ENCODE measurements at regions not wholly inside any gene's neighbourhood (a gene's known extent, or its start where the extent isn't known, plus 50 kb on each side); places are given as distances from the start of the nearest gene placed in this dataset.

DNA sequence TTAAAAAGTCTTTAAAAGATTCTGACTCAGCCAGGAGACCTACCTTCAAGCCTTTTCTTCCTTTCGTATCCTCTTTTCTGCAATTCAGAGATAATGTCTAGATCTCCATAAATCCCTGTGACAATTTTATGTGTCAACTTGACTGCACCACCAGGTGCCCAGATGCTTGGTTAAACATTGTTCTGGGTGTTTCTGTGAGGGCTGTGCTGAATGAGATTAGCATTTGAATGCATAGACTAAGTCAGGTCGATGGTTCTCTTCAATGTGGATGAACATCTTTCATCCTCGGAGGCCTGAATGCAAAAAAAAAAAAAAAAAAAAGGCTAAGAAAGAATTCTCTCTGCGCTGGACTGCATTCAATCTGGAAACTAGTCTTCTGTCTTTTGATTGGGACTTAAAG is 1082.7 kb downstream of the NLGN4X start:
- Histone ChIP-seq H3K36me3 (ENCODE audit: control insufficient read depth in 3 of 3, insufficient read depth in 2 of 3, low read depth in 1 of 3, low read length in 3 of 3) (no peaks in the 10 kb centered on the region), H3K27me3 (ENCODE audit: control insufficient read depth in 3 of 3, insufficient read depth in 3 of 3, low read length in 3 of 3) (no peaks in the 10 kb centered on the region), H3K4me3 (ENCODE audit: low read depth in 1 of 3, low read length in 3 of 3) (no peak overlapping the region), H3K9me3 (ENCODE audit: control insufficient read depth in 2 of 2, insufficient read depth in 1 of 2, low read depth in 1 of 2, low read length in 1 of 2) (no peaks in the 10 kb centered on the region), H3K27ac (ENCODE audit: low read depth in 1 of 3, low read length in 2 of 3) (no peak overlapping the region), H3K4me1 (ENCODE audit: control insufficient read depth in 3 of 3, insufficient read depth in 2 of 3, low read depth in 1 of 3, low read length in 2 of 3) (no peaks in the 10 kb centered on the region)
- DNase-seq (no peak), FAIRE-seq (no peak)
- 69 to 77% (median 71%) methylated on average over 4 of the region's 4 CpGs for WGBS, 3 donors

DNA sequence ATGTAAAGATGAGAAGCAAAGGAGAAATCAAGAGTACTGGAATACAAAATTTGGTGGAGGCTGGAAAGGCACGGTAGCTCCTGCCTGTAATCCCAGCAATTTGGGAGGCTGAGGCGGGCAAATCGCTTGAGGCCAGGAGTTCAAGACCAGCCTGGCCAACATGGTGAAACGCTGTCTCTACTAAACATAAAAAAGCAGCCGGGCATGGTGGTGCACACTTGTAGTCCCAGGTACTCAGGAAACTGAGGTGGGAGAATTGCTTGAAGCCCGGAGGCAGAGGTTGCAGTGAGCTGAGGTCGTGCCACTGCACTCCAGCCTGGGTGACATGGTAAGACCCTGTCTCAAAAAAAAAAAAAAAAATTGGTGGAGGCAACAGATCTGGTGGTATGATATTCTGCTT is 1086.0 kb downstream of the NLGN4X start:
- Histone ChIP-seq H3K36me3 (ENCODE audit: control insufficient read depth in 3 of 3, insufficient read depth in 2 of 3, low read depth in 1 of 3, low read length in 3 of 3) (no peaks in the 10 kb centered on the region), H3K9me3 (ENCODE audit: control insufficient read depth in 2 of 2, insufficient read depth in 1 of 2, low read depth in 1 of 2, low read length in 1 of 2) (no peaks in the 10 kb centered on the region), H3K27me3 (ENCODE audit: control insufficient read depth in 3 of 3, insufficient read depth in 3 of 3, low read length in 3 of 3) (no peaks in the 10 kb centered on the region), H3K27ac (ENCODE audit: low read depth in 1 of 3, low read length in 2 of 3) (no peak overlapping the region), H3K4me3 (ENCODE audit: low read depth in 1 of 3, low read length in 3 of 3) (no peak overlapping the region), H3K4me1 (ENCODE audit: control insufficient read depth in 3 of 3, insufficient read depth in 2 of 3, low read depth in 1 of 3, low read length in 2 of 3) (no peaks in the 10 kb centered on the region)
- no peak for FAIRE-seq
- 84 to 95% (median 89%) methylated on average over 7 of the region's 7 CpGs for WGBS, 3 donors
- no peak for DNase-seq

DNA sequence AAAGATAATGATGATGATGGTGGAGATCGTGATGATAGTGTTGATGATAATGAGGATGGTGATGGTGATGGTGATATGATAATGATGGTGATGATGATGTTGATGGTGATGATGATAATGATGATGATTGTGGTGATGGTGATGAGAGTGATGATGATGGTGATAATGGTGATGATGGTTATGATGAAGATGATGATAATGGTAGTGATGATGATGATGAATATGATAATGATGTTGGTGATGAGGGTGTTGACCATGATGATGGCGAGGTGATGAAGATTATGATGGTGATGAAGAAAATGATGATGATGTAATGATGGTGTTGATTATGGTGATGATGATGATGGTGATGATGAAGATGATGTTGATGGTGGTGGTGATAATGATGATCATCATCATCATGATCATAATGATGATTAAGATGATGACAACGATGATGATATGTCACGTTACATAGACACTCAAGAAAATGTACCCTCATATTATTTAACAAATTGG is 1106.4 kb downstream of the NLGN4X start:
- Histone ChIP-seq H3K36me3 (ENCODE audit: control insufficient read depth in 3 of 3, insufficient read depth in 2 of 3, low read depth in 1 of 3, low read length in 3 of 3) (no peaks in the 10 kb centered on the region), H3K4me1 (ENCODE audit: control insufficient read depth in 3 of 3, insufficient read depth in 2 of 3, low read depth in 1 of 3, low read length in 2 of 3) (no peaks in the 10 kb centered on the region), H3K27ac (ENCODE audit: low read depth in 1 of 3, low read length in 2 of 3) (no peak overlapping the region), H3K4me3 (ENCODE audit: low read depth in 1 of 3, low read length in 3 of 3) (no peak overlapping the region), H3K9me3 (ENCODE audit: control insufficient read depth in 2 of 2, insufficient read depth in 1 of 2, low read depth in 1 of 2, low read length in 1 of 2) (no peaks in the 10 kb centered on the region), H3K27me3 (ENCODE audit: control insufficient read depth in 3 of 3, insufficient read depth in 3 of 3, low read length in 3 of 3) (no peaks in the 10 kb centered on the region)
- DNase-seq, result no peak
- no peak for FAIRE-seq
- WGBS, 3 donors, result 62 to 71% (median 66%) methylated on average over 4 of the region's 4 CpGs

DNA sequence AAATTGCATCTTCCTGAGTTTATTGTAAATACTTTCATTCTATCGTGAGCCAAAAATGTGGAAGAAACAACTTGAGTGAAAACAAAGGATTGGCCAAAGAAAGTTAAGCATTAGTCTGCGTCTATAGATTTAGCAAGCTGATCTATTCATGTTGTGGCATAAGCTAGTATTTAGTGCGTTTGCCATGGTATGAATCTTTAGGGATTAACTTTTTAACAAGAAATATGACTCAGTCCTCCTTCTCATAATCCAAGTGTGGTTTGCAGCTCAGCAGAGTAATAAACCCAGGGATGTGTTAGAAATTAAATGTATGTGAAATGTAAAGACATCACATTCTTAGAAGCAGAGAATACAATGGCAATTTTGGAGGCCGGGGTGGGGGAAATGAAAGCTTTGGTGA is 1110.9 kb downstream of the NLGN4X start:
- no peak for DNase-seq

DNA sequence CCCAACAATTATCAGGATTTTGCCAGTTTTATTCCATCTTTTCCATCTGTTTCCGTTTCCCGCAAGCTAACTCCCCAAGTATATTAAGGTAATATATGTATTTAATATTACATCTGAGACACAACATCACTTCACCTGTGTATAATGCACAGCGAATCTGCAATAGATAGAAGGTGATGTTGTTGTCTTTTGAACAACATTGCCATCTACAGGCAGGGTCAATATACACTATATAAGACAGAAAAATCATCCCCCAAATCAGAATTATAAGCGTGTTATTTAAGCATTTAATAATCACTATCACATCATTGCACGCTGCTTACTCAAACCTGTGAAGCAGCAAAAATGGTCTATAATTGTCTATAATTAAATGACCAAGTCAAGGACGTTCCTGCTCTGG is 1115.5 kb downstream of the NLGN4X start:
- Histone ChIP-seq H3K4me1 (ENCODE audit: control insufficient read depth in 3 of 3, insufficient read depth in 2 of 3, low read depth in 1 of 3, low read length in 2 of 3) (no peaks in the 10 kb centered on the region), H3K4me3 (ENCODE audit: low read depth in 1 of 3, low read length in 3 of 3) (no peak overlapping the region), H3K36me3 (ENCODE audit: control insufficient read depth in 3 of 3, insufficient read depth in 2 of 3, low read depth in 1 of 3, low read length in 3 of 3) (no peaks in the 10 kb centered on the region), H3K9me3 (ENCODE audit: control insufficient read depth in 2 of 2, insufficient read depth in 1 of 2, low read depth in 1 of 2, low read length in 1 of 2) (no peaks in the 10 kb centered on the region), H3K27ac (ENCODE audit: low read depth in 1 of 3, low read length in 2 of 3) (no peak overlapping the region), H3K27me3 (ENCODE audit: control insufficient read depth in 3 of 3, insufficient read depth in 3 of 3, low read length in 3 of 3) (no peaks in the 10 kb centered on the region)
- DNase-seq (peak in 1 of 2 donors; percentile 6), FAIRE-seq (no peak)
- 53 to 59% (median 56%) methylated on average over 6 of the region's 6 CpGs for WGBS, 3 donors

More for the DNA sequence above, 1110.9 kb downstream of the NLGN4X start:
- H3K36me3 ChIP-seq (ENCODE audit: control insufficient read depth in 3 of 3, insufficient read depth in 2 of 3, low read depth in 1 of 3, low read length in 3 of 3), result no peaks in the 10 kb centered on the region
- no peak overlapping the region for H3K4me3 ChIP-seq (ENCODE audit: low read depth in 1 of 3, low read length in 3 of 3)
- WGBS, 3 donors, result 72 to 76% (median 75%) methylated on average over 4 of the region's 4 CpGs
- H3K4me1 ChIP-seq (ENCODE audit: control insufficient read depth in 3 of 3, insufficient read depth in 2 of 3, low read depth in 1 of 3, low read length in 2 of 3), result no peaks in the 10 kb centered on the region
- no peaks in the 10 kb centered on the region for H3K27me3 ChIP-seq (ENCODE audit: control insufficient read depth in 3 of 3, insufficient read depth in 3 of 3, low read length in 3 of 3)
- FAIRE-seq, result no peak
- H3K27ac ChIP-seq (ENCODE audit: low read depth in 1 of 3, low read length in 2 of 3), result no peak overlapping the region
- no peaks in the 10 kb centered on the region for H3K9me3 ChIP-seq (ENCODE audit: control insufficient read depth in 2 of 2, insufficient read depth in 1 of 2, low read depth in 1 of 2, low read length in 1 of 2)

DNA sequence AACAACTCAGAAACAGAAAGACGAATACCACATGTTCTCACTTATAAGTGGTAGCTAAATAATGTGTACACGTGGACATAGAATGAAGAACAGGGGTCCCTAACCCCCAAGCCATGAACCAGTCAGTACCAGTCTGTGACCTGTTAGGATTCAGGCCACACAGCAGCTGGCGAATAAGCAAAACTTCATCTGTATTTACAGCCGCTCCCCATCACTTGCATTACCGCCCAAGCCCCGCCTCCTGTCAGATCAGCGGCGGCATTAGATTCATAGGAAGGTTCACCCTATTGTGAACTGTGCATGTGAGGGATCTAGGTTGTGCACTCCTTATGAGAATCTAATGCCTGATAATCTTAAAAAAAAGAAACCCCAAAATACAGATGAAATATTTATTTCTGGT is 1128.7 kb downstream of the NLGN4X start:
- no peak for FAIRE-seq
- 88 to 92% (median 90%) methylated on average over 8 of the region's 8 CpGs for WGBS, 3 donors
- no peaks in the 10 kb centered on the region for H3K27me3 ChIP-seq (ENCODE audit: control insufficient read depth in 3 of 3, insufficient read depth in 3 of 3, low read length in 3 of 3)
- H3K36me3 ChIP-seq (ENCODE audit: control insufficient read depth in 3 of 3, insufficient read depth in 2 of 3, low read depth in 1 of 3, low read length in 3 of 3), result no peaks in the 10 kb centered on the region
- no peak overlapping the region for H3K27ac ChIP-seq (ENCODE audit: low read depth in 1 of 3, low read length in 2 of 3)
- no peak overlapping the region for H3K4me3 ChIP-seq (ENCODE audit: low read depth in 1 of 3, low read length in 3 of 3)
- no peaks in the 10 kb centered on the region for H3K4me1 ChIP-seq (ENCODE audit: control insufficient read depth in 3 of 3, insufficient read depth in 2 of 3, low read depth in 1 of 3, low read length in 2 of 3)
- no peak for DNase-seq
- no peaks in the 10 kb centered on the region for H3K9me3 ChIP-seq (ENCODE audit: control insufficient read depth in 2 of 2, insufficient read depth in 1 of 2, low read depth in 1 of 2, low read length in 1 of 2)

DNA sequence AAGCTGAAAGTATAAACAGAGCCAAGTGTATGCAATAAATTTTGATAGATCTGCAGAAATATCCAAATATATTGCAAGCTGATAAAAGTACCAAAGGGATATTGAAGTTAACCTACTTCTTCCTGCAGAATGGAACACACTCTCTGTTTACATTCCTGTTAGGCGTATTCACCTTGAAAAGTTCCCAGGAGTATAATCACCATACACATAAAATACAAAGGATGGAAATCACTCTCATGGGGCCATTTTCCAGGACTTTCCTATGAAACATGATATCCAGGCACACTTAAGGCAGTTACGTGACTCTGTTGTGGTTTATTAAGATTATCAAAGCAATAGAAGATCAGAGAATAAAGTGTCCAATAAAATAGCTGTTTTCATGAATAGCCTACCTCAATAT is 1142.3 kb downstream of the NLGN4X start:
- no peak overlapping the region for H3K4me3 ChIP-seq (ENCODE audit: low read depth in 1 of 3, low read length in 3 of 3)
- FAIRE-seq, result no peak
- 67 to 87% (median 75%) methylated on average over 2 of the region's 2 CpGs for WGBS, 3 donors

DNA sequence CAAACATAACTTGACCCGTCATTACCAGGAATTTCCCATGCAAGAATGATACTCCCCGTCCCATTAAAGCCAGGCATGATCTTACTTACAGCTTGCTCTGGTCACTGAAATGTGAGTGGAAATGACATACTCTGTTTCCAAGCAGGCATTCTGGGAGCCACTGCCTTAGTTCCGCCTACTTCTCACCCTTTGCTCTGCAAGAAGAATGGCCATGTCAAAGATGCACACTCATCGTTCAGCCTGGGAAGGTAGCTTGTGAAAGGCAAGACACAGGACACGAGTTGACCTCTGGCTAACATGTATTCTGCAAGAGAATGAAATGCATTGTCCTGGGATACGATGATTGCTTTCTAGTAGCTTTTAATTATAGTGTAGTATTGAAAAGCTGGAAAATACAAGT is 1144.4 kb downstream of the NLGN4X start:
- no peak overlapping the region for H3K27ac ChIP-seq (ENCODE audit: low read depth in 1 of 3, low read length in 2 of 3)
- DNase-seq (no peak), FAIRE-seq (no peak)
- no peaks in the 10 kb centered on the region for H3K36me3 ChIP-seq (ENCODE audit: control insufficient read depth in 3 of 3, insufficient read depth in 2 of 3, low read depth in 1 of 3, low read length in 3 of 3)
- no peaks in the 10 kb centered on the region for H3K9me3 ChIP-seq (ENCODE audit: control insufficient read depth in 2 of 2, insufficient read depth in 1 of 2, low read depth in 1 of 2, low read length in 1 of 2)
- H3K27me3 ChIP-seq (ENCODE audit: control insufficient read depth in 3 of 3, insufficient read depth in 3 of 3, low read length in 3 of 3), result no peaks in the 10 kb centered on the region
- H3K4me3 ChIP-seq (ENCODE audit: low read depth in 1 of 3, low read length in 3 of 3), result no peak overlapping the region
- no peaks in the 10 kb centered on the region for H3K4me1 ChIP-seq (ENCODE audit: control insufficient read depth in 3 of 3, insufficient read depth in 2 of 3, low read depth in 1 of 3, low read length in 2 of 3)
- WGBS, 3 donors, result 79 to 86% (median 82%) methylated on average over 6 of the region's 6 CpGs

More for the DNA sequence above, 1142.3 kb downstream of the NLGN4X start:
- Histone ChIP-seq H3K36me3 (ENCODE audit: control insufficient read depth in 3 of 3, insufficient read depth in 2 of 3, low read depth in 1 of 3, low read length in 3 of 3) (no peaks in the 10 kb centered on the region), H3K9me3 (ENCODE audit: control insufficient read depth in 2 of 2, insufficient read depth in 1 of 2, low read depth in 1 of 2, low read length in 1 of 2) (no peaks in the 10 kb centered on the region), H3K4me1 (ENCODE audit: control insufficient read depth in 3 of 3, insufficient read depth in 2 of 3, low read depth in 1 of 3, low read length in 2 of 3) (no peaks in the 10 kb centered on the region), H3K27me3 (ENCODE audit: control insufficient read depth in 3 of 3, insufficient read depth in 3 of 3, low read length in 3 of 3) (no peaks in the 10 kb centered on the region), H3K27ac (ENCODE audit: low read depth in 1 of 3, low read length in 2 of 3) (no peak overlapping the region)
- no peak for DNase-seq

DNA sequence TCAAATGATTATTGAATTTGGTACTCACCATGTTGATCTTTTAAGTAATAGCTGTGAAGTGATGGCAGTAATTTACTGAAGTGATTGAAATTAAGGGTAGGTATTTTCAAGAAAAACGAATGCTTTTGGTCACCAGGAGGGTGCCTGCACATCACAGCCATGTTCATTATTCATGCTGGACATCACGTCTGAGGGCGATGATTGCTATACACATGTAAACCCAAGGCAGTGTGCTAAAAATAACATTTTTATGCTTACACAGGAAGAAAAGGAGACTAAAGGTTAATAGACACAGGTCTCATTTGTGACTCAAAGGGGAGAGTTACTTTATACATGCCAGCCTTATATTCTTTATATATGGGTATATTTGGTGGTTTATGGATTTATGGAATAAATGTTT is 1146.0 kb downstream of the NLGN4X start:
- Histone ChIP-seq H3K27me3 (ENCODE audit: control insufficient read depth in 3 of 3, insufficient read depth in 3 of 3, low read length in 3 of 3) (no peaks in the 10 kb centered on the region), H3K9me3 (ENCODE audit: control insufficient read depth in 2 of 2, insufficient read depth in 1 of 2, low read depth in 1 of 2, low read length in 1 of 2) (no peaks in the 10 kb centered on the region), H3K36me3 (ENCODE audit: control insufficient read depth in 3 of 3, insufficient read depth in 2 of 3, low read depth in 1 of 3, low read length in 3 of 3) (no peaks in the 10 kb centered on the region), H3K27ac (ENCODE audit: low read depth in 1 of 3, low read length in 2 of 3) (no peak overlapping the region), H3K4me3 (ENCODE audit: low read depth in 1 of 3, low read length in 3 of 3) (no peak overlapping the region), H3K4me1 (ENCODE audit: control insufficient read depth in 3 of 3, insufficient read depth in 2 of 3, low read depth in 1 of 3, low read length in 2 of 3) (no peaks in the 10 kb centered on the region)
- FAIRE-seq (no peak), DNase-seq (no peak)
- WGBS, 3 donors, result 76 to 80% (median 79%) methylated on average over 3 of the region's 3 CpGs

Measured in small intestine (tissue), 7 donors.